Activated CD4-positive, alpha-beta T cell treated with anti-CD3 and anti-CD28 coated beads, Interleukin-2, amount 50 U/mL, for 4 hours (primary cell): ENCODE measurements at regions not wholly inside any gene's neighbourhood (a gene's known extent, or its start where the extent isn't known, plus 50 kb on each side); places are given as distances from the start of the nearest gene placed in this dataset.
A peak's percentile ranks its signal among the peaks of the same experiment; 100 is the strongest.

Experiments
- DNase-seq, 2 experiments: peaks; one replicate each; pipeline ENCODE4 v3.0.0-alpha.2; 2020

GRCh38 chr14:97457575-97458085 lies 660.4 kb downstream of the VRK1 start:
- no peak for DNase-seq

GRCh38 chr14:97458255-97458654 lies 661.1 kb downstream of the VRK1 start:
- DNase-seq, result no peak

GRCh38 chr14:97458661-97459579 lies 661.7 kb downstream of the VRK1 start:
- peak; percentile 75 to 80 for DNase-seq

- no peak for DNase-seq
Observed at GRCh38 chr14:97462081-97462480, 664.9 kb downstream of the VRK1 start.

GRCh38 chr14:97468220-97468619 lies 671.0 kb downstream of the VRK1 start:
- DNase-seq, result no peak

GRCh38 chr14:97477353-97477752 lies 680.2 kb downstream of the VRK1 start:
- no peak for DNase-seq

- DNase-seq, result no peak
Observed at GRCh38 chr14:97485201-97485600, 688.0 kb downstream of the VRK1 start.

- no peak for DNase-seq
Observed at GRCh38 chr14:97486601-97487120, 689.5 kb downstream of the VRK1 start.

- no peak for DNase-seq
Observed at GRCh38 chr14:97489750-97490149, 692.6 kb downstream of the VRK1 start.

- DNase-seq, result no peak
Observed at GRCh38 chr14:97490521-97491070, 693.4 kb downstream of the VRK1 start.

- no peak for DNase-seq
Observed at GRCh38 chr14:97491697-97492096, 694.5 kb downstream of the VRK1 start.

- no peak for DNase-seq
Observed at GRCh38 chr14:97499790-97500481, 702.8 kb downstream of the VRK1 start.

- DNase-seq, result no peak
Observed at GRCh38 chr14:97506626-97507025, 709.4 kb downstream of the VRK1 start.

GRCh38 chr14:97513891-97514290 lies 716.7 kb downstream of the VRK1 start:
- DNase-seq, result no peak

GRCh38 chr14:97517566-97518234 lies 720.5 kb downstream of the VRK1 start:
- no peak for DNase-seq

- DNase-seq, result no peak
Observed at GRCh38 chr14:97523936-97524335, 726.8 kb downstream of the VRK1 start.

- DNase-seq, result no peak
Observed at GRCh38 chr14:97524589-97525319, 727.6 kb downstream of the VRK1 start.

GRCh38 chr14:97527993-97528392 lies 730.8 kb downstream of the VRK1 start:
- DNase-seq, result no peak

GRCh38 chr14:97532052-97532451 lies 734.9 kb downstream of the VRK1 start:
- no peak for DNase-seq

- DNase-seq, result no peak
Observed at GRCh38 chr14:97536421-97536820, 739.2 kb downstream of the VRK1 start.

GRCh38 chr14:97538749-97539410 lies 741.7 kb downstream of the VRK1 start:
- DNase-seq, result no peak

GRCh38 chr14:97539411-97539795 lies 742.2 kb downstream of the VRK1 start:
- no peak for DNase-seq
